ENCODE measurements at regions not wholly inside any gene's neighbourhood (a gene's known extent, or its start where the extent isn't known, plus 50 kb on each side); places are given as distances from the start of the nearest gene placed in this dataset. TPM values are rescaled to one million over a fixed set of nuclear protein-coding genes. Genes with fewer than 3 reads are reported as not detected.

- Histone ChIP-seq H3K4me2 (ENCODE audit: low read length) (no peak overlapping the region), H3K79me2 (ENCODE audit: insufficient read depth, low read depth, low read length) (no peaks in the 10 kb centered on the region), H3K4me1 (ENCODE audit: insufficient read depth, low read length, poor library complexity, severe bottlenecking) (no peaks in the 10 kb centered on the region), H3K4me3 (ENCODE audit: low read depth, low read length, poor library complexity, severe bottlenecking) (no peak overlapping the region), H3K36me3 (ENCODE audit: insufficient read depth, low read length) (no peaks in the 10 kb centered on the region), H4K20me1 (ENCODE audit: insufficient read depth, low read length) (no peaks in the 10 kb centered on the region), H3K27ac (ENCODE audit: low read depth, low read length, poor library complexity, severe bottlenecking) (no peak overlapping the region), H3K9me3 (ENCODE audit: low read length) (no peaks in the 10 kb centered on the region), H2AFZ (ENCODE audit: low read length) (no peak overlapping the region), H3K9me2 (ENCODE audit: insufficient read depth, low read length) (no peaks in the 10 kb centered on the region)
- ChIA-PET CTCF (ENCODE audit: unreplicated experiment) (no interaction called here), POLR2A (interaction anchor here (0.7 kb wide), 1 partner anchor 20 kb away, joined by 3 read pairs; no protein-coding TSS in a partner anchor)
- no TSS peak for BruUV-seq (replicated peaks)
- no peak for TF ChIP-seq CTCF (conservative IDR thresholded peaks at IDR 0.05; ENCODE audit: low read length)
- no peak for TF ChIP-seq EZH2phosphoT487 (IDR thresholded peaks at IDR 0.05; ENCODE audit: borderline replicate concordance, low read depth, low read length)
- no peak for DNase-seq (ENCODE audit: low spot score)
- intact Hi-C loops (cut with micrococcal nuclease; ENCODE audit: unreplicated experiment) = no loop called here
Observed at GRCh38 chr5:100970646-100971255, 67.7 kb upstream of the ST8SIA4 start.

- no peaks in the 10 kb centered on the region for H3K9me2 ChIP-seq (ENCODE audit: insufficient read depth, low read length)
- intact Hi-C loops (cut with micrococcal nuclease; ENCODE audit: unreplicated experiment) = no loop called here
- no peaks in the 10 kb centered on the region for H3K36me3 ChIP-seq (ENCODE audit: insufficient read depth, low read length)
- no peak overlapping the region for H2AFZ ChIP-seq (ENCODE audit: low read length)
- no peaks in the 10 kb centered on the region for H3K79me2 ChIP-seq (ENCODE audit: insufficient read depth, low read depth, low read length)
- H3K4me3 ChIP-seq (ENCODE audit: low read depth, low read length, poor library complexity, severe bottlenecking) = no peak overlapping the region
- H3K4me1 ChIP-seq (ENCODE audit: insufficient read depth, low read length, poor library complexity, severe bottlenecking) = no peaks in the 10 kb centered on the region
- no peaks in the 10 kb centered on the region for H4K20me1 ChIP-seq (ENCODE audit: insufficient read depth, low read length)
- DNase-seq (ENCODE audit: low spot score) = no peak
- no peak overlapping the region for H3K4me2 ChIP-seq (ENCODE audit: low read length)
- no TSS peak for BruUV-seq (replicated peaks)
- ChIA-PET CTCF (ENCODE audit: unreplicated experiment) (no interaction called here), POLR2A (no interaction called here)
- H3K27ac ChIP-seq (ENCODE audit: low read depth, low read length, poor library complexity, severe bottlenecking) = no peak overlapping the region
- TF ChIP-seq EZH2phosphoT487 (IDR thresholded peaks at IDR 0.05; ENCODE audit: borderline replicate concordance, low read depth, low read length) (no peak), CTCF (conservative IDR thresholded peaks at IDR 0.05; ENCODE audit: low read length) (no peak)
- H3K9me3 ChIP-seq (ENCODE audit: low read length) = no peaks in the 10 kb centered on the region
Observed at GRCh38 chr5:100965291-100965690, 62.2 kb upstream of the ST8SIA4 start.

Small RNAs in the stretch of these regions (small RNA-seq; reads per million reads assigned to genes)
- gene RN7SL802P (not detected), gene RNA5SP188 (0.21 reads per million)

Data from OCI-LY7 (cell line).